HG02759 (cell line): ENCODE measurements at regions not wholly inside any gene's neighbourhood (a gene's known extent, or its start where the extent isn't known, plus 50 kb on each side); places are given as distances from the start of the nearest gene placed in this dataset.

Experiments
- ATAC-seq: cut with Tn5 transposase; IDR thresholded peaks from one replicate; pipeline ENCODE4 v1.9.1; 2021; ENCODE audit warnings: mild to moderate bottlenecking, moderate library complexity; ENCODE audit not compliant: unreplicated experiment

- no peak for ATAC-seq
These were observed 175.8 kb downstream of the IRS1 start for GRCh38 chr2:226623587-226624368.

GRCh38 chr2:226622484-226622883 lies 177.1 kb downstream of the IRS1 start:
- ATAC-seq = no peak

GRCh38 chr2:226620176-226620575 lies 179.4 kb downstream of the IRS1 start:
- ATAC-seq = no peak

GRCh38 chr2:226619707-226620106 lies 179.9 kb downstream of the IRS1 start:
- ATAC-seq = no peak

GRCh38 chr2:226618875-226619605 lies 180.6 kb downstream of the IRS1 start:
- ATAC-seq = no peak

- ATAC-seq = no peak
These were observed 181.1 kb downstream of the IRS1 start for GRCh38 chr2:226618544-226618874.

- no peak for ATAC-seq
These were observed 183.7 kb downstream of the IRS1 start for GRCh38 chr2:226615891-226616290.

- ATAC-seq = no peak
These were observed 187.7 kb downstream of the IRS1 start for GRCh38 chr2:226611944-226612318.

GRCh38 chr2:226611196-226611943 lies 188.2 kb downstream of the IRS1 start:
- no peak for ATAC-seq

- no peak for ATAC-seq
These were observed 190.3 kb downstream of the IRS1 start for GRCh38 chr2:226609366-226609765.

- no peak for ATAC-seq
These were observed 191.2 kb downstream of the IRS1 start for GRCh38 chr2:226608451-226608850.

GRCh38 chr2:226607379-226607778 lies 192.2 kb downstream of the IRS1 start:
- ATAC-seq = no peak

- no peak for ATAC-seq
These were observed 194.0 kb downstream of the IRS1 start for GRCh38 chr2:226605642-226606041.

GRCh38 chr2:226603606-226604005 lies 196.0 kb downstream of the IRS1 start:
- ATAC-seq = no peak

GRCh38 chr2:226601881-226602662 lies 197.5 kb downstream of the IRS1 start:
- ATAC-seq = no peak

GRCh38 chr2:226600802-226601201 lies 198.8 kb downstream of the IRS1 start:
- ATAC-seq = no peak

GRCh38 chr2:226600184-226600583 lies 199.4 kb downstream of the IRS1 start:
- ATAC-seq = no peak

GRCh38 chr2:226589043-226589442 lies 210.6 kb downstream of the IRS1 start:
- no peak for ATAC-seq

GRCh38 chr2:226585130-226585561 lies 214.5 kb downstream of the IRS1 start:
- no peak for ATAC-seq

- no peak for ATAC-seq
These were observed 215.0 kb downstream of the IRS1 start for GRCh38 chr2:226584518-226585055.

- ATAC-seq = no peak
These were observed 215.9 kb downstream of the IRS1 start for GRCh38 chr2:226583715-226584114.
